ENCODE measurements at regions not wholly inside any gene's neighbourhood (a gene's known extent, or its start where the extent isn't known, plus 50 kb on each side); places are given as distances from the start of the nearest gene placed in this dataset.

DNA sequence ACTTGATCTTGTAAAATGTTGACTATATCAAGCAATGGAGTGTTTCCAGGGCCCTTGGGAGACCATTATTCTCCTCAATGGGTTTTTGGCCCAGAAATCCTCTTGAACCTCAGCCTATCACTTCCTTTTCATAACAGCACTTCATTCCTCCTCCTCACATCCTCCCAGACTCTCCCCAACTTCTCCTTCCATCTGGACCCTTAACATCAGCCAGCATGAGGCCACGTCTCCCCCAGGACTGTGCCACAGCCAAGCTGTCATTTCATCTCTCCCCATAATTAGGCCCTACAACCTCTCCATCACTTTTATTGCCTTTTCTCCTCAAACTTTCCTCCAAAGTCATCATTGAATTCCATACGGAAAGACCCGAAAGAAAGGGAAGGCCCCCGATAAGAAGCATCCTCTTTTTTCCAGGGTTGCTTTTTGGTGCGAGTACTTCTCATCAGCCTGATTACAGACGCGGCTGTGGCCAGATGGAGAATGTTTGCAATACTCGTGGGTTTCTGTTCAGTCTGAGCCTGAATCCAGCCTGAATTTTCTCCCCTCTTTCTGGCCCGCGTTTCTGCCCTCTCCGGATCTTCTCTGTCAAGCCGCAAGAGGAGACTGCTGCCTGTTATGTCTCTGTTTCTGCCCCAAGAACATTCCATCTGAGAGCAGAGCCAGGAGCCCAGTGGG, 52.7 kb upstream of the SLC25A33 start:
- H3K36me3 ChIP-seq (ENCODE audit: control insufficient read depth, insufficient read depth, low read length): no peaks in the 10 kb centered on the region
- no peak overlapping the region for H3K27ac ChIP-seq (ENCODE audit: low read depth, low read length)
- H3K9ac ChIP-seq (ENCODE audit: low read length): no peak overlapping the region
- H3K9me3 ChIP-seq (ENCODE audit: control insufficient read depth, insufficient read depth, low read depth, low read length): no peaks in the 10 kb centered on the region
- H3K4me1 ChIP-seq (ENCODE audit: control insufficient read depth, insufficient read depth, low read length): no peaks in the 10 kb centered on the region
- no peak overlapping the region for H3K4me3 ChIP-seq (ENCODE audit: low read depth, low read length)
- H3K27me3 ChIP-seq (ENCODE audit: control insufficient read depth, insufficient read depth, low read length): no peaks in the 10 kb centered on the region

All from HUES6 (cell line).